ENCODE measurements at regions not wholly inside any gene's neighbourhood (a gene's known extent, or its start where the extent isn't known, plus 50 kb on each side); places are given as distances from the start of the nearest gene placed in this dataset.
"Not testable (repeated sequence)": the region's sequence is repeated elsewhere in the genome, so short reads cannot be mapped to it uniquely, and the experiment has no call there.

- no peak for DNase-seq
Observed at GRCh38 chr6:4366635-4367395, 231.4 kb upstream of the ECI2 start.

- no peak for DNase-seq
Observed at GRCh38 chr6:4365686-4366085, 230.3 kb upstream of the ECI2 start.

- DNase-seq, result no peak
Observed at GRCh38 chr6:4364711-4365110, 229.3 kb upstream of the ECI2 start.

- no peak for DNase-seq
Observed at GRCh38 chr6:4364172-4364571, 228.8 kb upstream of the ECI2 start.

GRCh38 chr6:4363656-4364055 lies 228.3 kb upstream of the ECI2 start:
- DNase-seq, result no peak

GRCh38 chr6:4362326-4362725 lies 227.0 kb upstream of the ECI2 start:
- no peak for DNase-seq

- no peak for DNase-seq
Observed at GRCh38 chr6:4360920-4361319, 225.5 kb upstream of the ECI2 start.

GRCh38 chr6:4359108-4359730 lies 223.8 kb upstream of the ECI2 start:
- no peak for DNase-seq

GRCh38 chr6:4358414-4359107 lies 223.2 kb upstream of the ECI2 start:
- no peak for DNase-seq

- DNase-seq, result not testable (repeated sequence)
Observed at GRCh38 chr6:4357660-4358152, 222.3 kb upstream of the ECI2 start.

- DNase-seq, result no peak
Observed at GRCh38 chr6:4356899-4357659, 221.7 kb upstream of the ECI2 start.

- no peak for DNase-seq
Observed at GRCh38 chr6:4355241-4355640, 219.9 kb upstream of the ECI2 start.

GRCh38 chr6:4354181-4354580 lies 218.8 kb upstream of the ECI2 start:
- DNase-seq, result no peak

- DNase-seq, result no peak
Observed at GRCh38 chr6:4352731-4353130, 217.4 kb upstream of the ECI2 start.

GRCh38 chr6:4352322-4352669 lies 216.9 kb upstream of the ECI2 start:
- DNase-seq, result no peak

- no peak for DNase-seq
Observed at GRCh38 chr6:4351520-4352321, 216.3 kb upstream of the ECI2 start.

- no peak for DNase-seq
Observed at GRCh38 chr6:4350567-4351519, 215.5 kb upstream of the ECI2 start.

GRCh38 chr6:4349931-4350330 lies 214.6 kb upstream of the ECI2 start:
- DNase-seq, result no peak

GRCh38 chr6:4349323-4349722 lies 213.9 kb upstream of the ECI2 start:
- no peak for DNase-seq

- no peak for DNase-seq
Observed at GRCh38 chr6:4348462-4349112, 213.2 kb upstream of the ECI2 start.

- DNase-seq, result no peak
Observed at GRCh38 chr6:4347877-4348276, 212.5 kb upstream of the ECI2 start.

All from activated naive CD4-positive, alpha-beta T cell (primary cell).